Activated T-cell treated with anti-CD3 and anti-CD28 coated beads for 1 hour (primary cell): ENCODE measurements at regions not wholly inside any gene's neighbourhood (a gene's known extent, or its start where the extent isn't known, plus 50 kb on each side); places are given as distances from the start of the nearest gene placed in this dataset.

ENCODE experiments used
- DNase-seq: peaks from one replicate; pipeline ENCODE4 v3.0.0-alpha.2; 2020; ENCODE audit warnings: low read depth

GRCh38 chr2:196249171-196249570, 77.8 kb upstream of the STK17B start:
- DNase-seq: no peak

DNA sequence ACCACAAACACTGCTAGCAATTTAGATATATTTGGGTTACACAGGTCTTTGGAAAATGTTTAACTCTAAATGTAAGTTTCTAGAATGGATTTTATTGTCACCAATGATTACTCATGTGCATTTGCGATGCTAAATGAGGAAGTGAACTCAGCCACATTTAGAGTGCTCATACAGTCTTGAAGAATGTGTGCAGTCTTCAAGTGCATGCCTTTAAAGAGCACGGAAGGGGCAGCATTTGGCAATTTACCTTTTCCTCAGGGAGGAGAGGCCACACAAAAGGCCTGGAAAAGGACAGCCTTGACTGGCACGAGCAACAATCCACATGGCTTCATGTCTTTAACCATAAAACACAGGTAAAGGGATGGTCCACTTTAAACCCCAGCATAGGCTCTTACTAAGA, 78.5 kb upstream of the STK17B start:
- DNase-seq: no peak

DNA sequence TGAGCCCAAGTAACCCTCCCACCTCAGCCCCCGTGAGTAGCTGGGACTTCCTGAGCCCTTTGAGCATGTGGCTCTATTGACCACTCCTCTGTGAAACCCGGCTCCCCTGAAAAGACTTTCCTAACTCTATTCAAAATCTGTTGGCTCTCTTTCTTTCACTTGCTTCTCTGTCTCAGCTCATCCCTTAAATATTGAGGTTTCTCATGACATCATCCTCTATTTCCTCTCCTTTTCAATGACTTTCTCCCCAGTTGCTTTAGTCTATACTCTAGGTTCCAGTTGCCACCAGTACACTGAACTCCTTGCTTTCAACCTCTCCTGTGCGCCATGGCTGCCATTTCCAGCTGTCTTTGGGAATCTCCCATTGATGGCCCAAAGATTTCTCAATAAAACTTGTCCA, 79.8 kb upstream of the STK17B start:
- DNase-seq: no peak

DNA sequence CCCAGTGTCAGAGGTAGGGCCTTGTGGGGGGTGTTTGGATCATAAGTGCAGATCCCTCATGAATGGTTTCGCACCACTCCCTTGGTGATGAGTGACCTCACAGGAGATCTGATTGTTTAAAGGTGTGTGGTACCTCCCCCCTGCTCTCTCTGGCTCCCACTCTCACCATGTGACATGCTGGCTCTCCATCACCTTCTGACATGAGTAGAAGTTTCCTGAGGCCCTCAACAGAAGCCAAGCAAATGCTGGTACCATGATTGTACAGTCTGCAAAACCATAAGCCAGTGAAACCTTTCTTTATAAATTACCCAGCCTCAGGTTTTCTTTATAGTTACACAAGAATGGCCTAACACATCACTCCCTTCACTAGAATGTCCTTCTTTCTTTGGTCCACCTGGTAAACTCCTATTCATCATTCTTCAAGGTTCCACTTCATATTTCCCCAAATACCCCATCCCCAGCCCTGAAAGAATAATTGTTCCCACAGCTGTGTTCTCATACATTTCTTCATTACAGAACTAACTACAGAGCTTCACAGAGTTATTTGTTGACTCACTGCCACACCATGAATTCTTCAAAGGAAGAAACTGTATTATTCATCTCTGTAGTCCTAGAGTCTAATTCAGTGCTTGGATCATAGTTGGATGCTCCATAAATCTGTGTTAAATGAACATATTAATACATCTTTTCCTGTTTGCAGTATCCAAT, 81.2 kb upstream of the STK17B start:
- DNase-seq: no peak

DNA sequence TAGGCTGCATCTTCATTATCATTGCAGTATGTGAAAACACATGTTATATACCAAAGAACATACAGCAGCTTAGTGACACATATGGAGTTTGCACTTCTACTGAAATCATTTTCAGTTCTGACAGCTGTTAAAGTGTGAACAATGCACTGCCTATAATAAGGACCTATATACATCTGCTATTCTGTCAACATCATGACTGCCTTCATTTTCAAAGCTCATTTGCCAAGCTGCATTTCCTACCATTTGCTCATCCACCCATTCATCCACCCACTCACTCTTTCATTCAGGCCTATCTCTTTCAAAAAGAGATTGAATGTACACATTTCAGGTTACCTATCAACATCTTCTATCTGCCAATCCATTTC, 81.7 kb upstream of the STK17B start:
- no peak for DNase-seq

- DNase-seq: no peak
Observed at GRCh38 chr2:196256585-196256984, 85.2 kb upstream of the STK17B start.

- DNase-seq: no peak
Observed at GRCh38 chr2:196257086-196257485, 85.7 kb upstream of the STK17B start.

DNA sequence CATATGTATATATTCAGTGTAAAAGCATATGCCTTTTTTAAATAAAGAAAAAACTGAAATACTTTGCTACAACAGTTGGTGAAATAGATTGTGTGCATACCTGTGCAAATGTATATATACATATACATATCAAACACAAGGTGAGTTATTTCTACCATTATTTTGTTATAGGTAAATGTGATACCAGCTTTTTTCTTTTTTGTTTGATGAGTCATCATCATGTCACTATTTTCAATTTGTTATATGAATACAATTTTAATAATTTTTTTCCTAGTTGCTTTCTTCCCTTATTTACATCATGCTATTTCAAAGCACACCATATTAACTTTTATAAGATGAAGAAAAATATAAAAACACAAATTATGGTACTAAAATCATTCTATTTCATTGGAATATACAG, 87.0 kb upstream of the STK17B start:
- DNase-seq: no peak

DNA sequence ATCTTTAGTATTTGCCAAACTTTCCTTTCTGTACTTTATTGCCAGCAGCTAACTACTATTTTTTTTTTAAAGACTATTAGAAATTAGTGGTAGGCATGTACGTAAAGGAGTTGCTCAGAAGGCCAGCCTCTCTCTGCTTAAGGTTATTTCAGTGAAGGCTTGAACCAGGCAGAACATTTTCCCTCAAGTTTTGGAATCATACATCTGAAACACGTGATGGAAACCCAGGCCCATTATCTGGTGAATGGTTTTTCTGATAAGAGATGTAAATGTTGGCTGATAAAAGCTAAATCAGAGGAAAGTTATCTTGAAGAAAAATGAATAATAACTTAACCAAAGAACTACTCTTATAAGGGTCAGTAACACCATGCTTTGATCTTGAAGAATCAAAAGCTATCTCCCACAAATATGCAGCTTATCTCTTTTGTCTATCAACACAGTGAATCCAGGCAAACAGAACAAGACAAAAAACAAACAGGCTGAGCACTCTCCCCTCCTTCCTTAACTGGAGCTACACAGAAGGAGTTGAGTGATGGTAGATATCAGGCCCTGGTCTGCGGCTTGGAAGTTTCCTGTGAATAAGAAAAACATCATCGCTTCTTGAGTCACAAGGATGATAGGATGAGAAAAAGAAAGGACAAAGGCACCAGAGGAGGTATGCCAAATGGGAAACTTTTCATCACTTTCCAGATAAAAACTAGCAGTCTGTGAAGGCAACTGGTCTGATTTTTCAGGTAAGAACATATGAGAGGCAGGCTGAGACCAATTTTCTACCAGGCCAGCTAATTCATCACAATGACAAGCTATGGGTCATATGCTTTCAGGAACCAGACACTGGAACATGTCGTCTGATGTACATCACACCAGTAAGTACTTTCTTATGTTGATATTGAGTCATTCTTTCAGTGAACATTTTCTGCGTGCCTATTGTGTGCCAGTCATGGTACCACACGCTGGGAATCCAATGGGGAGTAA, 88.4 kb upstream of the STK17B start:
- DNase-seq: no peak

DNA sequence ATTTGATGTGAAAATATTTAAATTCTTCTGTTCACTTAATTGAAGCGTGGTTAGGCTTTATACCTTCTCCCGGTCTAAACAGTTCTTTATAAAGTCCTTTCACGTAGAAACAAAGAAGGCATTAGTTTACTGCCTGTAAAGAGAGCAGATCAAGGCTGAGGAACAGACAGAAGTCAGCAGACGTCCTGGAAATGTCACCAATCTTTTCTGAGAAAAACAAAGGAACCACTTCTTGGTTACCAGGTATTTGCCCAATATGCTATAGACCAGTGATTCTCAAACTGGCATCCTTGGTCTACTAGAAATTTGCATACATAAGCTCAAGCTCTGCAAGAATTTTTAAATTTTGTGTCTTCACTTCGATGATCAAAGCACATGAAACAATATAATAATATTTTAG, 89.2 kb upstream of the STK17B start:
- no peak for DNase-seq

- no peak for DNase-seq
Observed at GRCh38 chr2:196262606-196263005, 91.2 kb upstream of the STK17B start.

GRCh38 chr2:196263181-196263747, 91.9 kb upstream of the STK17B start:
- no peak for DNase-seq

DNA sequence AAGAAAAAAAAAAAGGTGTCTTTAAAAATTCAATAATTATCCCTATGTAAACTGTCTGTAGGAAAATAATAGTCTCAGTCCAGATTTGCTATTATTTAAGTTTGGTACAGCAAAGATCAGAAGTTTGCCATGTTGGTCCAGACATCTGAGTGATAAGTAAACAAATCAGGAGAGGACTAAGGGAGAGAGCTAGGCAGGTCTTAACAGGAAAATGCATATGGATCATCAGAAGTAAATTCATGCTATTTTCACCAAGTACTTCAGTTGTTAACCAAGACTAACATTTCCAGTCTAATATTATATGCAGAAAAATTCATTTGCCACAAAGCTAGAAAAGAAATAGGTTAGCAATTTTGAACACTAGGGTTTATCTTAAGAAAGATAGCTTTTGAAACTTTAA, 95.0 kb upstream of the STK17B start:
- no peak for DNase-seq

GRCh38 chr2:196266855-196267254, 95.5 kb upstream of the STK17B start:
- DNase-seq: no peak

GRCh38 chr2:196268025-196268424, 96.6 kb upstream of the STK17B start:
- DNase-seq: no peak

- no peak for DNase-seq
Observed at GRCh38 chr2:196268538-196269338, 97.4 kb upstream of the STK17B start.

DNA sequence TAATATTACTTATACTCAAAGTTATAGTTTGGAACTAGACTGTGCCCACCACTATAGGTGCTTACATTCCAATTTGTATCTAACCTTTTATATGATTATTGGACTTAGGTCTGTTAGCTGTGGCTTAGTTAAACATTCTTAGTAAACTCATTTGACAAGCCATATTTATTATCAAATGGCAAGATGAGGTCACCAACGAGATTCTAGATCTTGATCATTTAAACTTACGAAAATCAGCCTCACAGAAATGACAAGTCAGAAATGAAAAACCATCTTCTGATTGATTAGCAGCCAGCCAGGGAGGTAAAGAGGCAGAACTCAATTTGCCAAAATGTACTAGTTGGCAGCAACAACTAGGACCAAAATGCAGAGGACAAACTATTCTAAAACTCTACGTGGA, 100.4 kb upstream of the STK17B start:
- DNase-seq: no peak

DNA sequence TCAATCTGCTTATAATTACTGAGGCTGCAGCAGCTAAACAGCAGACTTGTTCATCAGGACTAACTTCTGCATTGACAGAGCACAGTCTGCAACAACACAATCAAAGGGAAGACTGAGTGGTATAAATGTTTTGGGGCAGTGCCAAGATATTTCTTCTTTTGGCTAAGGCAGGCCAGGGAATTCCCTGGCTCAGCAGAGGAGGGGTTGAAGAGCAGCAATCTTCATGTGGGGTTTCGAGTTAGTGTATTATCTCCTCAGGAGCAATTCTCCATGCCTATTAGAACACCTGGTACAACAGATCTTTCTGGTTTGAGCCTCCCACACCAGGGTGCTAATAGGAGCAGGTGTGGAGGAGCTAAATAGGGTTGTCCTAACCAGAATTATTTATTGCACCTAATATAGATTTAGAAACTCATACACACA, 103.0 kb upstream of the STK17B start:
- no peak for DNase-seq

GRCh38 chr2:196275646-196276352, 104.4 kb upstream of the STK17B start:
- DNase-seq: no peak

DNA sequence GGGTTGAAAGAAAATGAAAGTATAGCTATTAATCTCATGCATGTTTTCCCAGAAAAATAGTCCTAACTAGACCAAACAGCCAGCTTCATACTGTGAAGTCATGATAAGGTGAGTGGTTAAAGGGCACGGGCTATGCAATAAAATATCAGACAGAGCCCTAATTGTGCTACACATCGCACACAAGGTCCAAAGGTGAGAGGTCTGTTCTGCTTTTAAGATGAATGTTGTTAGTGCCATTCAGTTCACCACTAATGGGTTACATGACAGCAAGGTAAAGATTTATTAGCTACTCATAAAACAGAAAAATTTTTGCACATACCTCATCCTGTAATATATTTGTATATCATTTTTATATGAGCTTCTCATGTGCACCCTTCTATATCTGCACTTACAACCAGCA, 105.0 kb upstream of the STK17B start:
- DNase-seq: no peak

DNA sequence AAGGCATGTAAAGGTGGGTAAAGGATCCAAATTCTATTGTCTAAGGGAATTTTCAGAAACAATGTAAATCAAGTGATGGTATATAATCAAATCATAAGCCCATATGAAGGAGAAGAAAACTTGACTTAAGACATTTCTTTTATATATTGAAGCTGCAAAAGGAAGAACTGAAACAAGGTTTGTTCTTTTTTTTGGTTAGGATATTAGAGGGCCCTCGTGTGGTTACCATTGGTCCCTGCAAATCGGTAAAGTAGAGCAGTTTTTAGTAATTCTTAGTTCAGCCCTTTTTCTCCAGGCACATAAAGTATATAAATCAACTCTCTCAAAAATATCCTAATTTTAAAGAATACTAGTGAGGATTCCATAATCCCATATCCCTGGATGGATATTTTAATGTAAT, 105.6 kb upstream of the STK17B start:
- no peak for DNase-seq

DNA sequence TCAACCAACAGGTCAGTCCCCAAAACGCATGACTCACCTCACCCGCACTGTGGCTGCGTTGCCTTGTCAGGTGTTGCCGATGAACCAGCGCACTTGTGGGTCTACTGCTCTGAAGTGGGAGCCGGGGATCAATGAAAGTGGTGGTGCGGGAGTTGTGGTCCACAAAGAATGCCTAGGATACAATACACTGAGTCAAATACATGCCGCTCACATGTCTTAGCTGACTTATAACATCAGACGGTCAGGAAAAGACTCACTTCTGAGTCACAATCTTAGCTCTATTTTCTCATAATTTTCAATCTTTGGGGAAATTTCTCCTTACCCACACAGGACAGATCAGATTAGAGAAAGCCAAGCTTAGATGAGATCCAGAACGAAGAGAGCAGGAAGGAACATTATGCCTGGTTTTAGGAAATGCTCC, 107.1 kb upstream of the STK17B start:
- DNase-seq: no peak
